Activated effector memory CD4-positive, alpha-beta T cell treated with anti-CD3 and anti-CD28 coated beads, Interleukin-2, amount 50 U/mL, for 16 hours (primary cell): ENCODE measurements at regions not wholly inside any gene's neighbourhood (a gene's known extent, or its start where the extent isn't known, plus 50 kb on each side); places are given as distances from the start of the nearest gene placed in this dataset.
"Not testable (repeated sequence)": the region's sequence is repeated elsewhere in the genome, so short reads cannot be mapped to it uniquely, and the experiment has no call there.

ENCODE experiments used
- DNase-seq: peaks from one replicate; pipeline ENCODE4 v3.0.0-alpha.2; 2020

GRCh38 chr1:229167318-229167717 lies 103.6 kb upstream of the RAB4A start:
- DNase-seq, result no peak

GRCh38 chr1:229169399-229169798 lies 101.5 kb upstream of the RAB4A start:
- DNase-seq, result no peak

- DNase-seq, result no peak
Observed at GRCh38 chr1:229170274-229170673, 100.6 kb upstream of the RAB4A start.

- DNase-seq, result no peak
Observed at GRCh38 chr1:229170778-229171505, 100.0 kb upstream of the RAB4A start.

GRCh38 chr1:229171934-229172333 lies 99.0 kb upstream of the RAB4A start:
- no peak for DNase-seq

- not testable (repeated sequence) for DNase-seq
Observed at GRCh38 chr1:229173491-229174476, 97.1 kb upstream of the RAB4A start.

GRCh38 chr1:229175297-229175696 lies 95.6 kb upstream of the RAB4A start:
- not testable (repeated sequence) for DNase-seq

- not testable (repeated sequence) for DNase-seq
Observed at GRCh38 chr1:229176457-229176856, 94.5 kb upstream of the RAB4A start.

- no peak for DNase-seq
Observed at GRCh38 chr1:229180161-229180560, 90.8 kb upstream of the RAB4A start.

- DNase-seq, result no peak
Observed at GRCh38 chr1:229181419-229181818, 89.5 kb upstream of the RAB4A start.

- DNase-seq, result no peak
Observed at GRCh38 chr1:229183588-229183987, 87.3 kb upstream of the RAB4A start.

GRCh38 chr1:229184066-229184465 lies 86.8 kb upstream of the RAB4A start:
- no peak for DNase-seq

GRCh38 chr1:229185963-229186362 lies 84.9 kb upstream of the RAB4A start:
- no peak for DNase-seq

- no peak for DNase-seq
Observed at GRCh38 chr1:229186373-229187056, 84.4 kb upstream of the RAB4A start.

- DNase-seq, result no peak
Observed at GRCh38 chr1:229190057-229190575, 80.8 kb upstream of the RAB4A start.

GRCh38 chr1:229191066-229191674 lies 79.7 kb upstream of the RAB4A start:
- no peak for DNase-seq

GRCh38 chr1:229192031-229192430 lies 78.9 kb upstream of the RAB4A start:
- DNase-seq, result no peak

- DNase-seq, result no peak
Observed at GRCh38 chr1:229192853-229193252, 78.1 kb upstream of the RAB4A start.

GRCh38 chr1:229194096-229194495 lies 76.8 kb upstream of the RAB4A start:
- no peak for DNase-seq

GRCh38 chr1:229195246-229195645 lies 75.7 kb upstream of the RAB4A start:
- DNase-seq, result no peak

GRCh38 chr1:229196404-229197264 lies 74.3 kb upstream of the RAB4A start:
- no peak for DNase-seq

- DNase-seq, result no peak
Observed at GRCh38 chr1:229197265-229197585, 73.7 kb upstream of the RAB4A start.
